Breast epithelium (tissue), 3 donors: ENCODE measurements at regions not wholly inside any gene's neighbourhood (a gene's known extent, or its start where the extent isn't known, plus 50 kb on each side); places are given as distances from the start of the nearest gene placed in this dataset.

Source experiments
- CTCF ChIP-seq, 3 donors: fragments of 450-650 bp; IDR thresholded peaks; one replicate each; pipeline ENCODE4 v1.5.1; 2016 to 2017; ENCODE audit warnings: antibody characterized with exemption in 3 of 3, mild to moderate bottlenecking in 3 of 3, moderate library complexity in 3 of 3
- POLR2A ChIP-seq: fragments of 450-650 bp; IDR thresholded peaks from one replicate; pipeline ENCODE4 v1.6.1; 2016; ENCODE audit warnings: antibody characterized with exemption, mild to moderate bottlenecking, moderate library complexity
- POLR2AphosphoS5 ChIP-seq, 3 donors: sonication (generic); formaldehyde crosslinking; IDR thresholded peaks; one replicate each; pipeline ENCODE4 v1.6.1; 2017; ENCODE audit warnings: antibody characterized with exemption in 3 of 3

GRCh38 chr11:95608093-95608492 lies 181.5 kb downstream of the FAM76B start:
- TF ChIP-seq CTCF (IDR thresholded peaks at IDR 0.05) (no peak), POLR2A (no peak), POLR2AphosphoS5 (IDR thresholded peaks at IDR 0.05) (no peak)
